Stromal cell of bone marrow (primary cell): ENCODE measurements at regions not wholly inside any gene's neighbourhood (a gene's known extent, or its start where the extent isn't known, plus 50 kb on each side); places are given as distances from the start of the nearest gene placed in this dataset.

ENCODE experiments used
- DNase-seq: peaks from one replicate; pipeline ENCODE4 v3.0.0-alpha.2; 2012; ENCODE audit warnings: low read depth

GRCh38 chr13:30151388-30151787 is 156.0 kb downstream of the KATNAL1 start:
- no peak for DNase-seq

- DNase-seq, result no peak
Observed at GRCh38 chr13:30149248-30149647, 158.1 kb downstream of the KATNAL1 start.

- DNase-seq, result no peak
Observed at GRCh38 chr13:30148786-30149185, 158.6 kb downstream of the KATNAL1 start.

- no peak for DNase-seq
Observed at GRCh38 chr13:30148171-30148754, 159.1 kb downstream of the KATNAL1 start.

- no peak for DNase-seq
Observed at GRCh38 chr13:30147421-30147820, 159.9 kb downstream of the KATNAL1 start.

GRCh38 chr13:30147015-30147414 is 160.3 kb downstream of the KATNAL1 start:
- no peak for DNase-seq

- no peak for DNase-seq
Observed at GRCh38 chr13:30145709-30146367, 161.5 kb downstream of the KATNAL1 start.

GRCh38 chr13:30143666-30144400 is 163.5 kb downstream of the KATNAL1 start:
- no peak for DNase-seq

- peak; percentile 86 for DNase-seq
Observed at GRCh38 chr13:30142486-30143211, 164.7 kb downstream of the KATNAL1 start.

- DNase-seq, result no peak
Observed at GRCh38 chr13:30141775-30142485, 165.4 kb downstream of the KATNAL1 start.

- DNase-seq, result no peak
Observed at GRCh38 chr13:30140973-30141372, 166.4 kb downstream of the KATNAL1 start.

- DNase-seq, result no peak
Observed at GRCh38 chr13:30138511-30138910, 168.8 kb downstream of the KATNAL1 start.

- DNase-seq, result no peak
Observed at GRCh38 chr13:30135868-30136267, 171.5 kb downstream of the KATNAL1 start.

GRCh38 chr13:30135351-30135750 is 172.0 kb downstream of the KATNAL1 start:
- no peak for DNase-seq

GRCh38 chr13:30134578-30134977 is 172.8 kb downstream of the KATNAL1 start:
- DNase-seq, result no peak

- DNase-seq, result no peak
Observed at GRCh38 chr13:30133996-30134395, 173.4 kb downstream of the KATNAL1 start.

- DNase-seq, result no peak
Observed at GRCh38 chr13:30133554-30133912, 173.8 kb downstream of the KATNAL1 start.

- peak; percentile 81 for DNase-seq
Observed at GRCh38 chr13:30132623-30133553, 174.5 kb downstream of the KATNAL1 start.

GRCh38 chr13:30129411-30129810 is 177.9 kb downstream of the KATNAL1 start:
- DNase-seq, result no peak

GRCh38 chr13:30128591-30128990 is 178.8 kb downstream of the KATNAL1 start:
- no peak for DNase-seq

- DNase-seq, result no peak
Observed at GRCh38 chr13:30128095-30128494, 179.3 kb downstream of the KATNAL1 start.
